Fibroblast of skin of left biceps (primary cell): ENCODE measurements at regions not wholly inside any gene's neighbourhood (a gene's known extent, or its start where the extent isn't known, plus 50 kb on each side); places are given as distances from the start of the nearest gene placed in this dataset.
"Not testable (repeated sequence)": the region's sequence is repeated elsewhere in the genome, so short reads cannot be mapped to it uniquely, and the experiment has no call there.

Experiments
- DNase-seq, 2 experiments: peaks; one replicate each; pipeline ENCODE4 v3.0.0-alpha.2; 2013; ENCODE audit warnings: low read depth in 2 of 2

DNA sequence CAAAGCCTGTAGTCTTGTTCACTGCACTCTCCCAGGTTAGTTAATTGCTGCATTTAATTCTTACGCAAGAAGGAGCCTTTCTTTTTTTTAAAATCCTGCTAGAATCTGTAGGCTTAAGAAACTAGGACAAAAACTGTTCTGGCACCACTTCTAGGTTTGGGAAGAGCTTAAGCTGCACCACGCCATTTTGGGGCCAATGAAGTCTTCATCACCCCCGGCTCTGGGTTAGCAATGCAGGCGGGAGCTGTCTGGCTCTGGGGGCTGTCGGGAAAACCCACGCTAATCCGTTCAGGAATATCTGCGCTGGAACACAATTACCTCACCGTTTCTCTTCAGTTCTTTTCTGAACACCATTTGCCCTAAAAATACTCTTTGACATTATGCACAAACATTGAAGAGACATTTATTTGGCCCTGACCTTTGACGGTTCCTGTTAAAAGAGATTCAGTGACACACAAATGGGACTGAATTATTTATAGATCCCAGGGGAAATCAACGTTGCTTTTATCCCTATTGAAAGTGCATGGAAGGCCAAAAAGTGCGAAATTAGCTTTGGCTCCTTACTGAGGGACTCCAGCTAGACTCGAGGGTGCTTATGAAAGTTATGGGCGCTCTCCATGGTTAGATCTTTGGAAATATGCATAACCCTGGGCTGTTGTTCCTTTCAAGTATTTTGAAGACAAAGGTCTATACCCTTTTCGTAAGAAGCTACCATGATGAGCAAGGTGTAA, 249.2 kb downstream of the HAPSTR1 start:
- no peak for DNase-seq

DNA sequence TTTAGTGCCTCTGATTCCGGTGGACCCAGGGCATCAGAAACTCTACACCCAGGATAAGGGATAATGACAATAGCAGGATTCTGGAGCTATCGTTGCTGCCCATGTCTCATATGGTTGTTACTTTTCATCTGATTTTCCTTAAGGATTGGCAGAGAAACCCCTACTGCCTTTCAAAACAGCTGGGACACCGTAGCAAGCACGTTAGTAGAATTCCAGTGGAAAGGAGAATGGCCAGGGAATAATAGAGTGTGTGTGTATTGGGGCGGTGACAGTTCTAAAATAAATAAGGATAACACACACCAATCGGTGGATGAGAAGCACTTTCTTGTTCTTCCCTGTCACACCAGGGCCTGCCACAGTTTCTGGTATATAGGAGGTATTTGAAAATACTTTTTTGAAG, 251.8 kb downstream of the HAPSTR1 start:
- DNase-seq, result no peak

GRCh38 chr16:9344508-9344907, 253.1 kb downstream of the HAPSTR1 start:
- no peak for DNase-seq

DNA sequence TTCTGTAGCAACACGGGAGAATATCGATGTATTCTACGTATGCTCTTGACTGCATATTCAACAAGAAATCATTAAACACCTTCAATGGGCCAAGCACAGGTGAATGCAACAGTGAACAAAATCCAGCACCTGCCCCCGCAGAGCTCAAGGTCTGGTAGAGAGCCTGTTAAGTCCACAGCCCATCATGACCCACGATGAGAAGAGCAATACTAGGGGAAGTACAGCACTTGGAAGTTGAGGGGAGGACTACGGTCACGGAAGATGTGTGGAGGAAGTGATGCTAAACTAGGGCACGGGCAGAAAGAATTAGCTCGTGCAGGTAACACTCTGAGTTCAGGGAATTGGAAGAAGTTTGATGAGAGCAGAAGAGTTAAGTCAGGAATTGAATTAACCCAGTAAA, 253.6 kb downstream of the HAPSTR1 start:
- DNase-seq, result no peak

GRCh38 chr16:9345880-9346279, 254.4 kb downstream of the HAPSTR1 start:
- no peak for DNase-seq

- no peak for DNase-seq
These were observed 257.5 kb downstream of the HAPSTR1 start for GRCh38 chr16:9348912-9349311.

GRCh38 chr16:9349373-9349960, 258.0 kb downstream of the HAPSTR1 start:
- DNase-seq, result not testable (repeated sequence)

DNA sequence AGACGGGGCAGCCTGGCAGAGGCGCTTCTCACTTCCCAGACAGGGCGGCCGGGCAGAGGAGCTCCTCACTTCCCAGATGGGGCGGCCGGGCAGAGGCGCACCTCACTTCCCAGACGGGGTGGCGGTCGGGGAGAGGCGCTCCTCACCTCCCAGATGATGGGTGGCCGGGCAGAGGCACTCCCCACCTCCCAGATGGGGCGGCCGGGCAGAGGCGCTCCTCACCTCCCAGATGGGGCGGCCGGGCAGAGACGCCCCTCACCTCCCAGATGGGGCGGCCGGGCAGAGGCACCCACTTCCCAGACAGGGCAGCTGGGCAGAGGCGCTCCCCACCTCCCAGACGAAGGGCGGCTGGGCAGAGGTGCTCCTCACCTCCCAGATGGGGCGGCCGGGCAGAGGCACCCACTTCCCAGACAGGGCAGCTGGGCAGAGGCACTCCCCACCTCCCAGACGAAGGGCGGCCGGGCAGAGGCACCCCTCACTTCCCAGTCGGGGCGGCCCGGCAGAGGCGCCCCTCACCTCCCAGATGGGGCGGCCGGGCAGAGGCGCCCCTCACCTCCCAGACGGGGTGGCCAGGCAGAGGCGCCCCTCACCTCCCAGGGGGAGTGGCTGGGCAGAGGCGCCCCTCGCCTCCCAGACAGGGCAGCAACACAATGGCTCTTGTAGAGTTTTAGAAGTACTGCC, 258.8 kb downstream of the HAPSTR1 start:
- not testable (repeated sequence) for DNase-seq

DNA sequence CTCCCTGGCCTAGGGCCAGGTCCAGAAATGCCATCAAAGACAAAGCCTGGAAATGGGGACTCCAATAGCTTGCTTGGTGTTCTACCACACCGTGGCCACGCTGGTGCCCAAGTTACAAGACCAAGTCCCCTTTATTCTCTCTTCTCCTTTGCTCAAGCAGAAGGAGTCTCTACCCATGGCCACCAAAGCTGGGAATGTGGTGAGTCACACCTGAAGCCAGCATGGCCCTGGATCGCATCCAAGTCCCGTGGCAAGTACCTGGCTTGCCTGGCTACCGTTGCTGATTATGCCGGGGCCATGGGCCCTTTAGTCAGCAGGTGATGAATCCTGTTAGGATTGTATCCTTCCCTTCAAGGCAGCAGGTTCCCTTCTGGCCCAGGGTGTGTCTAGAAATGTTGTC, 260.0 kb downstream of the HAPSTR1 start:
- DNase-seq, result no peak

DNA sequence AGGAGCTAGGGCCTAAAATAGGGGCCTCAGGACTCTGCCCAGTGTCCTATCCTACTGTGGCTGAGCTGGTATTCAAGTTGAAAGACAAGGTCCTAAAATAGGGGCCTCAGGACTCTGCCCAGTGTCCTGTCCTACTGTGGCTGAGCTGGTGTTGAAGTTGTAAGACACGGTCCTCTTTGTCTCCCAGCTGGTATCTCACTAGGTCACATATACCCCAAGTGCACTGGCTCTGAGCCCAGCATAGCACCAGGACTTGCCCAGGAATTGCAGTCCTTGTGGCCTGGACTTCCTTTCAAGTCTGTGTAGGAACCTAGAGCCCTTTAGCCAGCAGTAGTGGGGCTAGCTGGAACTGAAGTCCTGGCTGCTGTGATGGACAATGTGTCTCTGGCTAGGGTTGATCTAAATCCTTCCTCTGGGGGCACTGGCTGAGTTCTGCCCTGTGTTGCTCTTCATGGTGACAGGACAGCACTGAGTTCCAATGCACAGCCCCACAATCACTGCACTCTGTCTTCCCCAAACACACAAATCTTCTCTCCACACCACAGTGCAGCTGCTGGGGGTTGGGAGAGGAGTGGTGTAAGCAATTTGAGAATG, 260.5 kb downstream of the HAPSTR1 start:
- DNase-seq, result no peak

- no peak for DNase-seq
These were observed 266.4 kb downstream of the HAPSTR1 start for GRCh38 chr16:9357829-9358228.

GRCh38 chr16:9360075-9360474, 268.6 kb downstream of the HAPSTR1 start:
- no peak for DNase-seq

DNA sequence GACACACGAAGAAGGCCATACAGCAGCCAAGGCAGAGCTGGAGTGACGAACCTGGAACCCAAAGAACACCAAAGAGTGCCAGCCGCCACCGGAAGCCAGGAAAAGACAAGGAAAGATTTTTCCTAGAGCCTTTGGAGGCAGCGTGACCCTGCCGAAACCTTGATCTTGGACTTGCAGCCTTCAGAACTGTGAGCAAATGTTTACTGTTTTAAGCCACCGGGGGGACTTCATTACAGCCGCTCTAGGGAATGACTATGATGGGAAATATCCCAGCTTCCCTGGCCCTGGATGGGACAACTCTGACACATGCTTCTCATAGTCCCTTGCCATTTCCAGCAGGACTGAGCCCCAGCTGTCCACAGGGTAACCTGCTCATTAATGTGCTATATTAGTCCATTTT, 270.6 kb downstream of the HAPSTR1 start:
- no peak for DNase-seq

GRCh38 chr16:9362604-9363003, 271.2 kb downstream of the HAPSTR1 start:
- DNase-seq, result no peak

GRCh38 chr16:9363520-9363919, 272.1 kb downstream of the HAPSTR1 start:
- DNase-seq, result no peak

DNA sequence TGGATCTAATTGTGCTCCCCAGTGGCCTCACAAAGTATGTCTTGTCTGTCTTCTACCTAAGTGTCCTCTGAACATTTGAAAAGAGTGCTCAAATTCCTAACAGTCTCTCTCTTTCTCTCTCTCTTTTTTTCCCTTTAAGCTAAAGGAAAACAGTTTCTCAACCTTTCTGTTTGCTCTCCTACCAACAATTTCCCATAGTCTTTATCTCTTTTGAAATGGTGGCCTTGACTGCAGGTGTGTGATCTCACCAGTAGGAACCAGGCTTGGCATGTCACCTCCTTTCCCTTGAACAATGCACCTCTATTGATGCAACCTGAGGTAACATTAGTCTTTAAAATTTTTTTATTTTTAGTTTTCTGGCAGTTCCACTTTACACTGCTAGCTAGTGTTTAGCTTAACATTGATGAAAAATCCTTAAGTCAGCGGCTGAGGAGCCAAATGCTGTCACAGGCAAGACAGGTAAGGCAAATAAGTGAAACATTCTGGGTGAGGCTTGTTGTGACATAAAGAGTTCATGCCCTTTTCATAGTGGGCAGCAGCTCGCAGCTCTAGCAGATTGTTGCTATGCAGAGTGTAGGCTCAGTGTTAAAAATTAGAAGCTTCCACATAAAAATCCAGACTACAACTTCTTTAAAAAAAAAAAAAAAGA, 273.4 kb downstream of the HAPSTR1 start:
- no peak for DNase-seq

DNA sequence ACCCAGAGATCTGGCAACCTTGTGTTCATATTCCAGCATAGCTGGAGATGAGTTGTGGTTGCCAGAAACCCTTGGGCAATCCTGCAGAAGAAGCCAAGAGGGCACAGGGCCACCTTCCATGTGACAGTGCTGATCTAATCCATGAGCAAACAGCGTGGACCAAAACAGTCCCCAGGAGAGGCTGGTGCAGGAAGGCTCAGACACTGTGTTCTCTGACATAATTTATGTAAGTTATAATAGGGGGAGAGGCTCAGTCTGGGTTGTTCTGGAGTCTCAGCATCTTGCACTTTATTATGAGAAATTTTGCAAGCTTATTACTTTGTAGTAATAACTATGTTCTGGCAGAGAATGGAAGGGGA, 273.9 kb downstream of the HAPSTR1 start:
- DNase-seq, result no peak

- DNase-seq, result no peak
These were observed 274.9 kb downstream of the HAPSTR1 start for GRCh38 chr16:9366048-9366969.

GRCh38 chr16:9370061-9370491, 278.6 kb downstream of the HAPSTR1 start:
- DNase-seq, result no peak

DNA sequence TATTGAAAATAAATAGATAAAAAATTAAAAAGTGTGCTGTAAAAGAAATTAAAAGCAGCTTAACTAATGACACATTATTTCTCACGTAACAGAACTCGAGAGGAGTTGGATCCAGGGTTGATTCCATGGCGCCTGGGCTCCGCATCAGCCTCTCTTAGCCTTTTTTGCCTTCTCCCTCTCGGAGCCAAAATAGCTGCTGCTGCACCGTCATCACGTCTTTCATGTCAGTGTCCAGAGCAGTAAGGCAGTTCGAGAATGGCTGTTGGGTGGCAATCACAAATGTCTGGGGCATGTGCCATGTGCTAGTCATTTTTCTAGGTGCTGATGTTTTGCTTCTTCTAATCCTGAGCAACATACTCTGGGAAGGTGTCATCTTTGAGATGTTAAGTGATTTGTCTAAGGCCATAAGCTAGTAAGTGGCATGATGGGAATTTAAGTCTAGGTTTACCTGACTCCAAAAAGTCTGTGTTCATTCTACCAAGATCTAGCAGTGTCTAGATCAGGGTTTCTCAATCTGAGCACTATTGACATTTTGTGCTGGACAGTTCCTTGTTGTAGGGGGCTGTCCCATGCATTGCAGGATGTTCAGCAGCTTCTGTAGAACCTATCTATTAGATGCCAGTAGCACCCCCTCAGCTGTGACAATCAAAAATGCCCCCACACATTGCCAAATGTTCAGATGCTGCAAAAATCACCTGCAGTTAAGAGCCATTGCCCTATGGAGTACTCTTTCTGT, 280.4 kb downstream of the HAPSTR1 start:
- DNase-seq, result no peak
